ENCODE measurements at regions not wholly inside any gene's neighbourhood (a gene's known extent, or its start where the extent isn't known, plus 50 kb on each side); places are given as distances from the start of the nearest gene placed in this dataset.
A peak's percentile ranks its signal among the peaks of the same experiment; 100 is the strongest.
"Not testable (repeated sequence)": the region's sequence is repeated elsewhere in the genome, so short reads cannot be mapped to it uniquely, and the experiment has no call there.

- DNase-seq (ENCODE audit: low spot score) = no peak
These were observed 211.9 kb downstream of the CXCL12 start for GRCh38 chr10:44172883-44173607.

GRCh38 chr10:44171765-44172164, 213.1 kb downstream of the CXCL12 start:
- DNase-seq (ENCODE audit: low spot score) = no peak

GRCh38 chr10:44168478-44168877, 216.4 kb downstream of the CXCL12 start:
- no peak for DNase-seq (ENCODE audit: low spot score)

GRCh38 chr10:44167752-44168151, 217.1 kb downstream of the CXCL12 start:
- no peak for DNase-seq (ENCODE audit: low spot score)

GRCh38 chr10:44166441-44166840, 218.5 kb downstream of the CXCL12 start:
- DNase-seq (ENCODE audit: low spot score) = no peak

- DNase-seq (ENCODE audit: low spot score) = no peak
These were observed 220.5 kb downstream of the CXCL12 start for GRCh38 chr10:44164251-44164956.

GRCh38 chr10:44161184-44161583, 223.7 kb downstream of the CXCL12 start:
- no peak for DNase-seq (ENCODE audit: low spot score)

- DNase-seq (ENCODE audit: low spot score) = no peak
These were observed 227.3 kb downstream of the CXCL12 start for GRCh38 chr10:44157574-44157973.

- DNase-seq (ENCODE audit: low spot score) = no peak
These were observed 229.9 kb downstream of the CXCL12 start for GRCh38 chr10:44154956-44155355.

GRCh38 chr10:44153918-44154670, 230.8 kb downstream of the CXCL12 start:
- DNase-seq (ENCODE audit: low spot score) = peak; percentile 15

- no peak for DNase-seq (ENCODE audit: low spot score)
These were observed 241.3 kb downstream of the CXCL12 start for GRCh38 chr10:44143556-44143955.

GRCh38 chr10:44132361-44133289, 252.3 kb downstream of the CXCL12 start:
- DNase-seq (ENCODE audit: low spot score) = no peak

GRCh38 chr10:44126291-44126717, 258.6 kb downstream of the CXCL12 start:
- no peak for DNase-seq (ENCODE audit: low spot score)

- peak; percentile 92 for DNase-seq (ENCODE audit: low spot score)
These were observed 259.0 kb downstream of the CXCL12 start for GRCh38 chr10:44125879-44126278.

GRCh38 chr10:44118500-44118899, 266.4 kb downstream of the CXCL12 start:
- DNase-seq (ENCODE audit: low spot score) = no peak

GRCh38 chr10:44116474-44116873, 268.4 kb downstream of the CXCL12 start:
- no peak for DNase-seq (ENCODE audit: low spot score)

- no peak for DNase-seq (ENCODE audit: low spot score)
These were observed 269.4 kb downstream of the CXCL12 start for GRCh38 chr10:44115516-44115915.

GRCh38 chr10:44114441-44114840, 270.5 kb downstream of the CXCL12 start:
- DNase-seq (ENCODE audit: low spot score) = no peak

GRCh38 chr10:44112280-44112679, 272.6 kb downstream of the CXCL12 start:
- DNase-seq (ENCODE audit: low spot score) = not testable (repeated sequence)

GRCh38 chr10:44105696-44106095, 279.2 kb downstream of the CXCL12 start:
- no peak for DNase-seq (ENCODE audit: low spot score)

GRCh38 chr10:44102726-44103255, 282.1 kb downstream of the CXCL12 start:
- DNase-seq (ENCODE audit: low spot score) = no peak

Data from AG08395 (cell line).